Activated CD8-positive, alpha-beta T cell treated with anti-CD3 and anti-CD28 coated beads for 36 hours (primary cell): ENCODE measurements at regions not wholly inside any gene's neighbourhood (a gene's known extent, or its start where the extent isn't known, plus 50 kb on each side); places are given as distances from the start of the nearest gene placed in this dataset.

Experiments
- ATAC-seq: fragments of 200-7000 bp; cut with Tn5 transposase; one replicate; pipeline ENCODE4 v1.10.0; 2021; ENCODE audit warnings: mild to moderate bottlenecking, moderate library complexity
- CTCF ChIA-PET: fragments of 350-600 bp; sonication (Branson Sonifier 250); formaldehyde crosslinking; loops from one replicate; lab custom pipeline; 2021; ENCODE audit warnings: antibody characterized with exemption; lab: Charles Lee
- POLR2A ChIA-PET: fragments of 350-600 bp; sonication (Branson Sonifier 250); formaldehyde crosslinking; loops from one replicate; lab custom pipeline; 2021; ENCODE audit warnings: antibody characterized with exemption; lab: Charles Lee
- DNase-seq: peaks from one replicate; pipeline ENCODE4 v3.0.0-alpha.2; 2020
- H3K27ac Mint-ChIP-seq: one replicate; pipeline ENCODE4 v1.8.0; 2021; ENCODE audit warnings: mild to moderate bottlenecking, mixed read lengths
- H3K27me3 Mint-ChIP-seq: one replicate; pipeline ENCODE4 v1.8.0; 2021; ENCODE audit warnings: mixed read lengths
- H3K36me3 Mint-ChIP-seq: one replicate; pipeline ENCODE4 v1.8.0; 2021; ENCODE audit warnings: low read depth, mixed read lengths
- H3K4me1 Mint-ChIP-seq: one replicate; pipeline ENCODE4 v1.8.0; 2021; ENCODE audit warnings: low read depth, mixed read lengths
- H3K4me3 Mint-ChIP-seq: one replicate; pipeline ENCODE4 v1.8.0; 2021; ENCODE audit warnings: mild to moderate bottlenecking, moderate library complexity, mixed read lengths
- H3K9me3 Mint-ChIP-seq: one replicate; pipeline ENCODE4 v1.8.0; 2021; ENCODE audit warnings: mixed read lengths
- intact Hi-C: fragments of 100-400 bp; cut with micrococcal nuclease; formaldehyde crosslinking; loops from one replicate; pipeline ENCODE4 v1.10.0; 2022
- TF ChIP-seq, protein P1 (sequence below): fragments of 200-600 bp; IDR thresholded peaks from one replicate; pipeline ENCODE4 v1.8.0; 2022; ENCODE audit warnings: antibody characterized with exemption, mild to moderate bottlenecking

DNA sequence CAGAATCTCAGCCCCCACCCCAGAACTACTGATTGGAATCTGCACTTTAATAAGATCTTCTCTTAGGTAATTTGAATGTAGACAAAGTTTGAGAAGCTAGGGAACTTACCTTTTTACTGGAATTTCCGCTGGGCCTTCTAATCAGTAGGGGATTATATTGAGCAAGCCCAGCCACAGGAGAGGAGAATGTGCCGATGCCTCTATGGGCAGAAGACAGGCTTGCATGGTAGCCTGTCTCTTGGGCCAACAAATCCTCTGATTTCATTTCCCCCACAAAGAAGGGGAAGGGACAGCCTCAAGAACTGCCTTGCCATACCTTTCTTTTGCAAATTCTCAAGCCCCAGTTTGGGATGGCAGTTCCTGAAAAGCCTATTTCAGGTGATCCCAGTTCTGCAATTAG lies 163.4 kb upstream of the BDNF start:
- Mint-ChIP-seq H3K9me3 (peaks cover 1% of the 10 kb centered on the region), H3K27ac (no peak overlapping the region), H3K4me1 (no peaks in the 10 kb centered on the region), H3K4me3 (no peak overlapping the region), H3K36me3 (no peaks in the 10 kb centered on the region), H3K27me3 (peaks cover 3% of the 10 kb centered on the region)
- ChIA-PET POLR2A (interaction anchor here (0.9 kb wide), 1 partner anchor 24 kb away, joined by 3 read pairs; no protein-coding TSS in a partner anchor), CTCF (interaction anchor here (0.6 kb wide), 1 partner anchor 1815 kb away, joined by 3 read pairs; no protein-coding TSS in a partner anchor)
- no peak for ATAC-seq
- TF ChIP-seq, protein P1, sequence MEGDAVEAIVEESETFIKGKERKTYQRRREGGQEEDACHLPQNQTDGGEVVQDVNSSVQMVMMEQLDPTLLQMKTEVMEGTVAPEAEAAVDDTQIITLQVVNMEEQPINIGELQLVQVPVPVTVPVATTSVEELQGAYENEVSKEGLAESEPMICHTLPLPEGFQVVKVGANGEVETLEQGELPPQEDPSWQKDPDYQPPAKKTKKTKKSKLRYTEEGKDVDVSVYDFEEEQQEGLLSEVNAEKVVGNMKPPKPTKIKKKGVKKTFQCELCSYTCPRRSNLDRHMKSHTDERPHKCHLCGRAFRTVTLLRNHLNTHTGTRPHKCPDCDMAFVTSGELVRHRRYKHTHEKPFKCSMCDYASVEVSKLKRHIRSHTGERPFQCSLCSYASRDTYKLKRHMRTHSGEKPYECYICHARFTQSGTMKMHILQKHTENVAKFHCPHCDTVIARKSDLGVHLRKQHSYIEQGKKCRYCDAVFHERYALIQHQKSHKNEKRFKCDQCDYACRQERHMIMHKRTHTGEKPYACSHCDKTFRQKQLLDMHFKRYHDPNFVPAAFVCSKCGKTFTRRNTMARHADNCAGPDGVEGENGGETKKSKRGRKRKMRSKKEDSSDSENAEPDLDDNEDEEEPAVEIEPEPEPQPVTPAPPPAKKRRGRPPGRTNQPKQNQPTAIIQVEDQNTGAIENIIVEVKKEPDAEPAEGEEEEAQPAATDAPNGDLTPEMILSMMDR = no peak
- intact Hi-C loops = no loop called here
- no peak for DNase-seq

GRCh38 chr11:27861706-27862430 lies 161.6 kb upstream of the BDNF start:
- ATAC-seq (no peak), DNase-seq (no peak)
- H3K36me3 Mint-ChIP-seq = no peaks in the 10 kb centered on the region
- no peaks in the 10 kb centered on the region for H3K4me1 Mint-ChIP-seq
- ChIA-PET CTCF (no interaction called here), POLR2A (no interaction called here)
- TF ChIP-seq, protein P1 = no peak
- H3K9me3 Mint-ChIP-seq = peaks cover 1% of the 10 kb centered on the region
- H3K4me3 Mint-ChIP-seq = no peak overlapping the region
- peaks cover 3% of the 10 kb centered on the region for H3K27me3 Mint-ChIP-seq
- intact Hi-C loops = no loop called here
- no peak overlapping the region for H3K27ac Mint-ChIP-seq

DNA sequence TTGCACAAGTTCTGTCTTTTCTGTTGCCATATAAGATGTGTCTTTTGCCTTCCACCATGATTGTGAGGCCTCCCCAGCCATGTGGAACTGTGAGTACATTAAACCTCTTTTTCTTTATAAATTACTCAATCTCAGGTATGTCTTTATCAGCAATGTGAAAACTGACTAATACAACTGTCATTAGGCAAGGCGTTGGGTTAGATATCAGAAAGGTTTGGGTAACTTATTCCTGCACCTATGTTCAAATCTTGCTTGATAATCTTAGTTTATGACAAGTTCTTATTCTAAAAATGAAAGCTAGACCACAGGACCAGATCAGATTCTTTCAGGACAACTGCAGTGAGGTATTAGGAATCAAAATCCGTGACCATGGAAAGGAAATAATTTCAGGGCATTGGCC lies 160.6 kb upstream of the BDNF start:
- Mint-ChIP-seq H3K9me3 (peaks cover 1% of the 10 kb centered on the region), H3K27ac (no peak overlapping the region), H3K4me1 (no peaks in the 10 kb centered on the region), H3K36me3 (no peaks in the 10 kb centered on the region), H3K27me3 (peaks cover 3% of the 10 kb centered on the region), H3K4me3 (no peak overlapping the region)
- TF ChIP-seq, protein P1 = no peak
- DNase-seq = no peak
- intact Hi-C loops = no loop called here
- CTCF ChIA-PET = no interaction called here
- no peak for ATAC-seq
- POLR2A ChIA-PET = no interaction called here

GRCh38 chr11:27858866-27859265 lies 158.6 kb upstream of the BDNF start:
- ChIA-PET CTCF (interaction anchor here (0.9 kb wide), 1 partner anchor 10 kb away, joined by 3 read pairs; no protein-coding TSS in a partner anchor), POLR2A (no interaction called here)
- DNase-seq = no peak
- H3K27ac Mint-ChIP-seq = no peak overlapping the region
- H3K4me1 Mint-ChIP-seq = no peaks in the 10 kb centered on the region
- no peak for ATAC-seq
- intact Hi-C loops = no loop called here
- H3K9me3 Mint-ChIP-seq = peaks cover 1% of the 10 kb centered on the region
- H3K4me3 Mint-ChIP-seq = no peak overlapping the region
- no peaks in the 10 kb centered on the region for H3K27me3 Mint-ChIP-seq
- no peaks in the 10 kb centered on the region for H3K36me3 Mint-ChIP-seq
- TF ChIP-seq, protein P1 = no peak

DNA sequence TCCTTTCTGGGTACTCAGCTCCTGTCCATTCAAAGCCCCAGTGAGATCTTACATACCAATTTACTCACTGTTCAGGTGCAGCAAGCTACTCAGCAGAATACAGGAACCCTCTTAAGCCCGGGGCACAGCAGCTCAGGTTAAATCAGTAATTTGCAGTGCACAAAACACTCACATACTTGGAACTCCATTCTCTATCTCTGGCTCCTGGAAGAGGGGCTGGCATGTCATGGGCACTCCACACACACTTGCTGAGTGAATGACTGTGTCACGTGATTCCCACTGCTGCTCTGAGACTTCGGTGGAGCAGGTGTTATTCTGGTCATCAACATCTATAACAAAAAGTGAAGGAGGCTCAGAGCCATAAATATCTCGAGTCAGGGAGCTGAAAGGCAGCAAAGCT lies 157.3 kb upstream of the BDNF start:
- ChIA-PET CTCF (interaction anchor here (0.9 to 1.4 kb wide), 2 partner anchors 9 to 159 kb away, joined by 3 to 4 read pairs; no protein-coding TSS in a partner anchor), POLR2A (no interaction called here)
- Mint-ChIP-seq H3K4me1 (no peaks in the 10 kb centered on the region), H3K4me3 (no peak overlapping the region), H3K27ac (no peak overlapping the region), H3K9me3 (peaks cover 2% of the 10 kb centered on the region), H3K27me3 (no peaks in the 10 kb centered on the region), H3K36me3 (no peaks in the 10 kb centered on the region)
- ATAC-seq (no peak), DNase-seq (no peak)
- TF ChIP-seq, protein P1 = no peak
- intact Hi-C loops = no loop called here
